ENCODE measurements at regions not wholly inside any gene's neighbourhood (a gene's known extent, or its start where the extent isn't known, plus 50 kb on each side); places are given as distances from the start of the nearest gene placed in this dataset.

GRCh38 chr1:83067954-83068353 is 931.0 kb downstream of the TTLL7 start:
- H3K27me3 ChIP-seq, result no peaks in the 10 kb centered on the region
- H3K4me1 ChIP-seq, result no peaks in the 10 kb centered on the region
- no peak overlapping the region for H3K27ac ChIP-seq
- no peak overlapping the region for H3K4me3 ChIP-seq
- H3K36me3 ChIP-seq, result no peaks in the 10 kb centered on the region
- TF ChIP-seq, protein P1, sequence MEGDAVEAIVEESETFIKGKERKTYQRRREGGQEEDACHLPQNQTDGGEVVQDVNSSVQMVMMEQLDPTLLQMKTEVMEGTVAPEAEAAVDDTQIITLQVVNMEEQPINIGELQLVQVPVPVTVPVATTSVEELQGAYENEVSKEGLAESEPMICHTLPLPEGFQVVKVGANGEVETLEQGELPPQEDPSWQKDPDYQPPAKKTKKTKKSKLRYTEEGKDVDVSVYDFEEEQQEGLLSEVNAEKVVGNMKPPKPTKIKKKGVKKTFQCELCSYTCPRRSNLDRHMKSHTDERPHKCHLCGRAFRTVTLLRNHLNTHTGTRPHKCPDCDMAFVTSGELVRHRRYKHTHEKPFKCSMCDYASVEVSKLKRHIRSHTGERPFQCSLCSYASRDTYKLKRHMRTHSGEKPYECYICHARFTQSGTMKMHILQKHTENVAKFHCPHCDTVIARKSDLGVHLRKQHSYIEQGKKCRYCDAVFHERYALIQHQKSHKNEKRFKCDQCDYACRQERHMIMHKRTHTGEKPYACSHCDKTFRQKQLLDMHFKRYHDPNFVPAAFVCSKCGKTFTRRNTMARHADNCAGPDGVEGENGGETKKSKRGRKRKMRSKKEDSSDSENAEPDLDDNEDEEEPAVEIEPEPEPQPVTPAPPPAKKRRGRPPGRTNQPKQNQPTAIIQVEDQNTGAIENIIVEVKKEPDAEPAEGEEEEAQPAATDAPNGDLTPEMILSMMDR (IDR thresholded peaks at IDR 0.05), result no peak
- TF ChIP-seq POLR2A (IDR thresholded peaks at IDR 0.05), result no peak
- no peaks in the 10 kb centered on the region for H3K9me3 ChIP-seq
- DNase-seq, result no peak

DNA sequence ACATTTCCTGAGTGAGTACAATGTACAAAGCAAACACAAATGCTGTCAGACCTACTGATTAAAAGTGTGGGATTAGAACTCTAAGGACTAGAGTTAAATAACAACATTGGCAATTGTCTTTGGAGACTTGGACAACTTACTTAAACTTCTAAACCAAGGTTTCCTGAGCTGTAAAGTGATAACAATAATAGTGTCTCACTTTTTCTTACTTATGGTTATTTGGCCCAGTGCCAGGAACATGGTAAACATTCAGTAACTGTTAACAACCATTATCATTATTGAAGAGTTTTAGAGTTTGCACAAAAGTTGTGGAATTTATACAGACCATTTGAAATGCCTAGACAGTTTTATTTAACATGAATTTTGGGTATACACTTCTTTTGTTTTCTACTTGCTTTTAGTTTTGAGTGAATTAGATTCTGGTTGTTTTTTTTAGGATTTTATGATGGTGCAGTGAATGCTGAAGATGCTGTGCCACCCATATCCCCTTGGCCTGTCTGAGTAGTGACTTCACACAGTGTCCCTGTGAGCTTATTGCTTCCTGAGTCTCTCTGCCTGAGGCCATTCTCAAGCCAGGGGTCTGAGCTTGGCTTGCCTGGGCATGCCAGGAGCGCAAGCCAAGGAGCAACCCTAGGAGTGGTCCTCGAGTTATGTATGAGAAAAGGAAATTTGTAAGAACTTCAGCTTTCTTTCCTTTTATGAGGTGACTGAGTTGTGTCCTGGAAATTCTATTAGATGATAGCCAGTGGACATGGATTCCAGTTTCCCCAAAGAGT is 932.8 kb downstream of the TTLL7 start:
- DNase-seq, result no peak
- Histone ChIP-seq H3K36me3 (no peaks in the 10 kb centered on the region), H3K27me3 (no peaks in the 10 kb centered on the region), H3K4me3 (no peak overlapping the region), H3K27ac (no peak overlapping the region), H3K9me3 (no peaks in the 10 kb centered on the region), H3K4me1 (no peaks in the 10 kb centered on the region)
- TF ChIP-seq POLR2A (IDR thresholded peaks at IDR 0.05), result no peak
- TF ChIP-seq, protein P1 (IDR thresholded peaks at IDR 0.05), result no peak

GRCh38 chr1:83064589-83065242 is 934.2 kb downstream of the TTLL7 start:
- Histone ChIP-seq H3K27ac (no peak overlapping the region), H3K27me3 (no peaks in the 10 kb centered on the region), H3K4me3 (no peak overlapping the region), H3K9me3 (no peaks in the 10 kb centered on the region), H3K36me3 (no peaks in the 10 kb centered on the region), H3K4me1 (no peaks in the 10 kb centered on the region)
- no peak for DNase-seq
- TF ChIP-seq, protein P1 (IDR thresholded peaks at IDR 0.05), result no peak
- no peak for TF ChIP-seq POLR2A (IDR thresholded peaks at IDR 0.05)

DNA sequence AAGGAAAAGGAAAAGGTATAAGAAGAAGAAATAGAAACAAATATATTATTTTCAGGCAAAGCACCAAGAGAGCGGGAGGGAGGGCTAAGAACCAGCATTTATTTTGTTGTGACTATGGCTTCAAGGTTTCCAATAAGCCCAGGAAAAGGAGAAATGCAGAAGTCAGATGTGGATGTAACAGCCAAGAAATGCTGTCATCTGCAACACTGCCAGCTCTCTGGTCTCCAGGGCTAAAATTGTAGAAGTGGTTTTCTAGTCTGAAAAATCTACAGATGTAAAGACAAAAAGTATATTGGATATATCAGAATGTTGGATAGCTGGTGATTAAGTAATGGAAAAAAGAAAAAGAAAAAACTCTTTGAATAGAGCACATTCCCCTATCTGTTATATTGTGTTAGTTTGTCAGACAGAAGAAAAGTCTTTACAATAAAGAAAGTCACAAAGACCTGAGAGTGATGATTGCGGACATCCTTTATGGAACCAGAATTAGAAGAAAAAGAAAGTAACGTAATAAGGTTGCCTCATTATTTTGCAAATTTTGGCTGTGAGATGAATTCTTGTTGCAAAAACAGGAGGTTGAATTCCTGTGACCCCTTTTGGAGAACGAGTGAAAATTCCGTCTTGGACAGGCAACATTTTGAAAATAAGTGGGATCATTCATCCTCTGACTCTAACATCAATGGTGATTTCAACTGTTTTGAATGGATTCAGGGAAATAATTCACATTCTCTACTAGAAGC is 938.1 kb downstream of the TTLL7 start:
- Histone ChIP-seq H3K27ac (no peak overlapping the region), H3K4me3 (no peak overlapping the region), H3K4me1 (no peaks in the 10 kb centered on the region), H3K9me3 (no peaks in the 10 kb centered on the region), H3K36me3 (no peaks in the 10 kb centered on the region), H3K27me3 (no peaks in the 10 kb centered on the region)
- TF ChIP-seq, protein P1 (IDR thresholded peaks at IDR 0.05), result no peak
- no peak for TF ChIP-seq POLR2A (IDR thresholded peaks at IDR 0.05)
- no peak for DNase-seq

DNA sequence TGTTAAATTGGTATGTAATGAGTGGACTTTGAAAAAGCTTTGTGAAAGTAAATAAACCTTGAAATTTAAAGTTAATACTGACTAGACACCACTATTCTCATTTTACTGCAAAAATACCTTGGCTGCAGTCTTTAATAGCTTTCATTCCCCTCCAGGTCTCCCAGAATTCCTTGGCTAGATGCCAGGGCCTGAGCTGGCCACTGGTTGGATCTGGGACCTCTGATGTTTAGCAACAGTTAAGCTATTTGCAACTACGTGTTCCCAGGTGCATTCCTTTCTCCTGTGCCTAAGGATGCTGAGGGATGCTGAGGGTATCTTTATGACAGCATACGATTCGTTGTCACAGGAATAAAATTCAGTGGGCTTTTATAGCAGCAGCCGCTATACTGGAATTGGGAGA is 938.7 kb downstream of the TTLL7 start:
- H3K4me3 ChIP-seq, result no peak overlapping the region
- DNase-seq, result no peak
- H3K27me3 ChIP-seq, result no peaks in the 10 kb centered on the region
- H3K36me3 ChIP-seq, result no peaks in the 10 kb centered on the region
- no peaks in the 10 kb centered on the region for H3K4me1 ChIP-seq
- no peak overlapping the region for H3K27ac ChIP-seq
- H3K9me3 ChIP-seq, result no peaks in the 10 kb centered on the region
- TF ChIP-seq, protein P1 (IDR thresholded peaks at IDR 0.05), result no peak
- no peak for TF ChIP-seq POLR2A (IDR thresholded peaks at IDR 0.05)

Measured in Peyer's patch (tissue), 4 donors.